SH-SY5Y (cell line): ENCODE measurements at regions not wholly inside any gene's neighbourhood (a gene's known extent, or its start where the extent isn't known, plus 50 kb on each side); places are given as distances from the start of the nearest gene placed in this dataset.

Source experiments
- GATA2 ChIP-seq: IDR thresholded peaks from 2 replicates; pipeline ENCODE4 v1.6.1; 2011; ENCODE audit warnings: mild to moderate bottlenecking, low read depth, low read length
- GATA3 ChIP-seq: IDR thresholded peaks from 2 replicates; pipeline ENCODE4 v1.6.1; 2011; ENCODE audit warnings: low read depth, mild to moderate bottlenecking, low read length, moderate library complexity

DNA sequence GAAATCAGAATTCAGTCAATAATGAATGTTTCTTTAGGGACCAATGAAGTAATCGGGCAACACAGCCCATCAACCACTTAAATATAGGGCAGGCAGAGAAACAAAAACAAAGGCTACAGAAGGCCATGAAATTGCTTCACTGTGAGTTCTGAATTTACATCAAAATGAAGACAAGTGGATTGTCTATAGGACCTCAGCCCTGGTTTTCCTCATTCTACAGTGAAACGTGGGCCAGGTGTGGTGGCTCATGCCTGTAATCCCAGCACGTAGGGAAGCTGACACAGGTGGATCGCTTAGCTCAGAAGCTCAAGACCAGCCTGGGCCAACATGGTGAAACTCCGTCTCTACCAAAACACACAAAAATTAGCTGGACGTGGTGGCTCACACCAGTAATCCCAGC, 416.0 kb downstream of the KLF12 start:
- TF ChIP-seq GATA3 = no peak
- TF ChIP-seq GATA2 = no peak
